ENCODE measurements at regions not wholly inside any gene's neighbourhood (a gene's known extent, or its start where the extent isn't known, plus 50 kb on each side); places are given as distances from the start of the nearest gene placed in this dataset.

DNA sequence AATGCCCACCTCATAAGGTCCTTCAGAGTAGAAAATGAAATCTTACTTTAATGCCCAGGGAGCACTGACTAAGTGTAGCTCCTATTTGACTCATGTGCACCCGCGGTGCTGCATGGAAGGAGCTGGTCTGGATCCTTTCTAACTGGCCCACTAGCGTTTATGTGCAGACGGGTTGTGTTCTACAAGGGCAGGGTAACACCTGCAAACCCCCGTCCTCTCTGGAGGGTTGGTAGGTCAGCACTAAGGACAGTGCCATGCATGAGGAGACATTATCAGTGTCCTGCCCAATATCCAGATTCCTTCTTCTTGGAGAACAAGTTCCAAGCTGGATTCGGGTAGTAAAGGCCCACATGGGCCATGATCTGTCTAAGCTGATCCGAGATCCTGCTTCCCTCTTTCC lies 140.3 kb downstream of the ANKRD60 start:
- Histone ChIP-seq H2AK9ac (replicated peaks; ENCODE audit: low read depth, low read length, poor library complexity) (no peak overlapping the region), H3K23ac (ENCODE audit: low read depth, low read length) (no peak overlapping the region), H4K91ac (ENCODE audit: insufficient read depth, low read depth, low read length) (no peak overlapping the region), H2BK120ac (ENCODE audit: low read depth, low read length) (no peak overlapping the region), H4K5ac (ENCODE audit: low read depth, low read length) (no peak overlapping the region), H4K8ac (ENCODE audit: low read depth in 2 of 2, low read length in 2 of 2) (no peak overlapping the region), H3K4me1 (ENCODE audit: control insufficient read depth, insufficient read depth, low read length) (no peaks in the 10 kb centered on the region), H3K36me3 (ENCODE audit: control insufficient read depth, insufficient read depth, low read length) (no peaks in the 10 kb centered on the region), H3K9me3 (ENCODE audit: control insufficient read depth, insufficient read depth, low read length) (no peaks in the 10 kb centered on the region), H2AFZ (replicated peaks; ENCODE audit: low read length, poor library complexity) (no peak overlapping the region), H3K9ac (ENCODE audit: low read depth, low read length) (no peak overlapping the region), H3K18ac (ENCODE audit: low read depth, low read length) (no peak overlapping the region), H3K4ac (ENCODE audit: low read depth, low read length) (no peak overlapping the region), H2BK15ac (ENCODE audit: low read depth, low read length) (no peak overlapping the region), H3K27ac (ENCODE audit: insufficient read depth, low read length) (no peak overlapping the region), H3K4me3 (ENCODE audit: insufficient read depth, low read depth, low read length) (no peak overlapping the region), H2BK5ac (ENCODE audit: low read depth, low read length, poor library complexity, severe bottlenecking) (no peak overlapping the region), H3K4me2 (ENCODE audit: low read depth, low read length) (no peak overlapping the region), H2BK20ac (ENCODE audit: low read depth, low read length) (no peak overlapping the region), H3K27me3 (ENCODE audit: control insufficient read depth, insufficient read depth, low read length) (no peaks in the 10 kb centered on the region; the same call in 1 of the 2 replicates), H3K9me1 (ENCODE audit: insufficient read depth, low read length) (no peaks in the 10 kb centered on the region), H2AK5ac (ENCODE audit: low read depth, low read length) (no peak overlapping the region), H3K56ac (ENCODE audit: extremely low read depth, insufficient read depth, low read length) (no peak overlapping the region), H3K79me1 (ENCODE audit: low read depth in 1 of 2, low read length in 2 of 2) (no peaks in the 10 kb centered on the region), H4K20me1 (ENCODE audit: insufficient read depth, low read length) (no peaks in the 10 kb centered on the region), H3K14ac (replicated peaks; ENCODE audit: low read depth, low read length) (no peak overlapping the region)
- ChIA-PET CTCF (interaction anchor here (0.8 to 2.4 kb wide), 2 partner anchors 389 to 434 kb away, joined by 3 to 9 read pairs; no protein-coding TSS in a partner anchor), POLR2A (ENCODE audit: unreplicated experiment) (no interaction called here)
- 20% methylated on average over 1 of the region's 7 CpGs; no CpG with 5 or more reads in 1 of the 2 experiments for WGBS, 2 experiments (ENCODE audit: extremely low coverage in 2 of 2, insufficient read length in 1 of 2)
- dilution Hi-C loops (cut with HindIII; ENCODE audit: low sequenced_read_pairs, unreplicated experiment) = no loop called here
- in situ Hi-C loops (cut with MboI; ENCODE audit: low sequenced_read_pairs) = loop anchor here (10.0 kb wide), 1 partner anchor 433 kb away; no protein-coding TSS in a partner anchor
- intact Hi-C loops (cut with micrococcal nuclease) = loop anchor here (5.0 kb wide), 1 partner anchor 89 kb away; no protein-coding TSS in a partner anchor
- TF ChIP-seq MAFK (IDR thresholded peaks at IDR 0.05; ENCODE audit: low read depth, low read length) (no peak), MAZ (IDR thresholded peaks at IDR 0.05; ENCODE audit: borderline replicate concordance, low read depth, low read length) (no peak), MXI1 (IDR thresholded peaks at IDR 0.05; ENCODE audit: borderline replicate concordance, low read depth, low read length) (no peak), CEBPB (IDR thresholded peaks at IDR 0.05; ENCODE audit: low read depth, low read length) (no peak), NFE2L2 (IDR thresholded peaks at IDR 0.05; ENCODE audit: low read depth, low read length) (no peak), FOS (IDR thresholded peaks at IDR 0.05; ENCODE audit: low read depth, low read length) (no peak), BHLHE40 (IDR thresholded peaks at IDR 0.05; ENCODE audit: low read depth, low read length) (no peak), SMC3 (IDR thresholded peaks at IDR 0.05; ENCODE audit: low read depth, low read length) (no peak), CHD1 (IDR thresholded peaks at IDR 0.05; ENCODE audit: low read depth, low read length) (no peak), POLR2A (IDR thresholded peaks at IDR 0.05; ENCODE audit: low read depth, low read length) (no peak), RFX5 (IDR thresholded peaks at IDR 0.05; ENCODE audit: low read depth, low read length) (no peak), RAD21 (IDR thresholded peaks at IDR 0.05; ENCODE audit: low read length) (no peak)
- TF ChIP-seq, protein P1, sequence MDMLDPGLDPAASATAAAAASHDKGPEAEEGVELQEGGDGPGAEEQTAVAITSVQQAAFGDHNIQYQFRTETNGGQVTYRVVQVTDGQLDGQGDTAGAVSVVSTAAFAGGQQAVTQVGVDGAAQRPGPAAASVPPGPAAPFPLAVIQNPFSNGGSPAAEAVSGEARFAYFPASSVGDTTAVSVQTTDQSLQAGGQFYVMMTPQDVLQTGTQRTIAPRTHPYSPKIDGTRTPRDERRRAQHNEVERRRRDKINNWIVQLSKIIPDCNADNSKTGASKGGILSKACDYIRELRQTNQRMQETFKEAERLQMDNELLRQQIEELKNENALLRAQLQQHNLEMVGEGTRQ (IDR thresholded peaks at IDR 0.05; ENCODE audit: low read depth, low read length) = no peak
- TF ChIP-seq, protein P2, sequence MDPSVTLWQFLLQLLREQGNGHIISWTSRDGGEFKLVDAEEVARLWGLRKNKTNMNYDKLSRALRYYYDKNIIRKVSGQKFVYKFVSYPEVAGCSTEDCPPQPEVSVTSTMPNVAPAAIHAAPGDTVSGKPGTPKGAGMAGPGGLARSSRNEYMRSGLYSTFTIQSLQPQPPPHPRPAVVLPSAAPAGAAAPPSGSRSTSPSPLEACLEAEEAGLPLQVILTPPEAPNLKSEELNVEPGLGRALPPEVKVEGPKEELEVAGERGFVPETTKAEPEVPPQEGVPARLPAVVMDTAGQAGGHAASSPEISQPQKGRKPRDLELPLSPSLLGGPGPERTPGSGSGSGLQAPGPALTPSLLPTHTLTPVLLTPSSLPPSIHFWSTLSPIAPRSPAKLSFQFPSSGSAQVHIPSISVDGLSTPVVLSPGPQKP (IDR thresholded peaks at IDR 0.05; ENCODE audit: borderline replicate concordance, low read depth, low read length) = no peak
- TF ChIP-seq, protein P3, sequence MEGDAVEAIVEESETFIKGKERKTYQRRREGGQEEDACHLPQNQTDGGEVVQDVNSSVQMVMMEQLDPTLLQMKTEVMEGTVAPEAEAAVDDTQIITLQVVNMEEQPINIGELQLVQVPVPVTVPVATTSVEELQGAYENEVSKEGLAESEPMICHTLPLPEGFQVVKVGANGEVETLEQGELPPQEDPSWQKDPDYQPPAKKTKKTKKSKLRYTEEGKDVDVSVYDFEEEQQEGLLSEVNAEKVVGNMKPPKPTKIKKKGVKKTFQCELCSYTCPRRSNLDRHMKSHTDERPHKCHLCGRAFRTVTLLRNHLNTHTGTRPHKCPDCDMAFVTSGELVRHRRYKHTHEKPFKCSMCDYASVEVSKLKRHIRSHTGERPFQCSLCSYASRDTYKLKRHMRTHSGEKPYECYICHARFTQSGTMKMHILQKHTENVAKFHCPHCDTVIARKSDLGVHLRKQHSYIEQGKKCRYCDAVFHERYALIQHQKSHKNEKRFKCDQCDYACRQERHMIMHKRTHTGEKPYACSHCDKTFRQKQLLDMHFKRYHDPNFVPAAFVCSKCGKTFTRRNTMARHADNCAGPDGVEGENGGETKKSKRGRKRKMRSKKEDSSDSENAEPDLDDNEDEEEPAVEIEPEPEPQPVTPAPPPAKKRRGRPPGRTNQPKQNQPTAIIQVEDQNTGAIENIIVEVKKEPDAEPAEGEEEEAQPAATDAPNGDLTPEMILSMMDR (conservative IDR thresholded peaks at IDR 0.05; ENCODE audit: low read depth, low read length) = no peak
- no peak for ATAC-seq (ENCODE audit: low read depth)
- no TSS peak for BruUV-seq (replicated peaks)
- DNase-seq = no peak

All from IMR-90 (cell line).